Mesendoderm (in vitro differentiated cells): ENCODE measurements at regions not wholly inside any gene's neighbourhood (a gene's known extent, or its start where the extent isn't known, plus 50 kb on each side); places are given as distances from the start of the nearest gene placed in this dataset.

Experiments used
- DNase-seq: peaks from one replicate; pipeline ENCODE4 v3.0.0; 2013
- H2AK5ac ChIP-seq: 2 replicates; pipeline ENCODE4 v1.6.1; 2013; ENCODE audit warnings: low read length, inconsistent platforms
- H2BK120ac ChIP-seq: 2 replicates; pipeline ENCODE4 v1.6.1; 2013; ENCODE audit warnings: low read depth, mild to moderate bottlenecking, low read length, moderate library complexity, mixed read lengths
- H2BK15ac ChIP-seq: replicated peaks from 2 replicates; pipeline ENCODE4 v1.6.1; 2013; ENCODE audit warnings: low read depth, mild to moderate bottlenecking, moderate library complexity
- H2BK5ac ChIP-seq: 2 replicates; pipeline ENCODE4 v1.6.1; 2013; ENCODE audit warnings: low read length, inconsistent platforms
- H3K18ac ChIP-seq: 2 replicates; pipeline ENCODE4 v1.6.1; 2013; ENCODE audit warnings: mild to moderate bottlenecking, low read length, mixed read lengths
- H3K23ac ChIP-seq: one replicate; pipeline ENCODE4 v1.6.1; 2013; ENCODE audit warnings: low read length
- H3K27ac ChIP-seq: 2 replicates; pipeline ENCODE4 v1.5.1; 2013; ENCODE audit warnings: low read depth, mild to moderate bottlenecking, inconsistent platforms, low read length, moderate library complexity
- H3K27me3 ChIP-seq: 2 replicates; pipeline ENCODE4 v1.6.1; 2013; ENCODE audit warnings: low read length, control low read depth, mild to moderate bottlenecking, inconsistent platforms; ENCODE audit not compliant: insufficient read depth, poor library complexity
- H3K36me3 ChIP-seq: 2 replicates; pipeline ENCODE4 v1.6.1; 2013; ENCODE audit warnings: low read length, inconsistent platforms; ENCODE audit not compliant: control insufficient read depth, insufficient read depth
- H3K4ac ChIP-seq: one replicate; pipeline ENCODE4 v1.6.1; 2013; ENCODE audit warnings: low read depth, mild to moderate bottlenecking, low read length, moderate library complexity
- H3K4me1 ChIP-seq: 2 replicates; pipeline ENCODE4 v1.6.1; 2013; ENCODE audit warnings: low read depth, low read length, inconsistent platforms; ENCODE audit not compliant: control insufficient read depth
- H3K4me2 ChIP-seq: 2 replicates; pipeline ENCODE4 v1.6.1; 2013; ENCODE audit warnings: low read length
- H3K4me3 ChIP-seq: 2 replicates; pipeline ENCODE4 v1.5.1; 2013; ENCODE audit warnings: mild to moderate bottlenecking, low read length
- H3K56ac ChIP-seq: one replicate; pipeline ENCODE4 v1.6.1; 2013; ENCODE audit warnings: low read length
- H3K79me1 ChIP-seq: 2 replicates; pipeline ENCODE4 v1.6.1; 2013; ENCODE audit warnings: low read length, inconsistent platforms
- H3K79me2 ChIP-seq: 2 replicates; pipeline ENCODE4 v1.6.1; 2013; ENCODE audit warnings: mild to moderate bottlenecking, low read length; ENCODE audit not compliant: control insufficient read depth, insufficient read depth
- H3K9ac ChIP-seq: 2 replicates; pipeline ENCODE4 v1.6.1; 2013; ENCODE audit warnings: low read length, inconsistent platforms
- H4K5ac ChIP-seq: one replicate; pipeline ENCODE4 v1.6.1; 2013; ENCODE audit warnings: low read length
- H4K8ac ChIP-seq: one replicate; pipeline ENCODE4 v1.6.1; 2013; ENCODE audit warnings: low read depth, mild to moderate bottlenecking, control low read depth, low read length, moderate library complexity
- WGBS: extraction: QIAGEN DNeasy Blood & Tissue Kit; methylation state at CpG from one replicate; pipeline ENCODE4 v1.1.7; 2013; ENCODE audit warnings: low lambda C conversion rate, missing lambda C conversion rate; ENCODE audit not compliant: insufficient coverage; ENCODE audit errors: extremely low coverage; 5-methylcytosine and 5-hydroxymethylcytosine counted together

DNA sequence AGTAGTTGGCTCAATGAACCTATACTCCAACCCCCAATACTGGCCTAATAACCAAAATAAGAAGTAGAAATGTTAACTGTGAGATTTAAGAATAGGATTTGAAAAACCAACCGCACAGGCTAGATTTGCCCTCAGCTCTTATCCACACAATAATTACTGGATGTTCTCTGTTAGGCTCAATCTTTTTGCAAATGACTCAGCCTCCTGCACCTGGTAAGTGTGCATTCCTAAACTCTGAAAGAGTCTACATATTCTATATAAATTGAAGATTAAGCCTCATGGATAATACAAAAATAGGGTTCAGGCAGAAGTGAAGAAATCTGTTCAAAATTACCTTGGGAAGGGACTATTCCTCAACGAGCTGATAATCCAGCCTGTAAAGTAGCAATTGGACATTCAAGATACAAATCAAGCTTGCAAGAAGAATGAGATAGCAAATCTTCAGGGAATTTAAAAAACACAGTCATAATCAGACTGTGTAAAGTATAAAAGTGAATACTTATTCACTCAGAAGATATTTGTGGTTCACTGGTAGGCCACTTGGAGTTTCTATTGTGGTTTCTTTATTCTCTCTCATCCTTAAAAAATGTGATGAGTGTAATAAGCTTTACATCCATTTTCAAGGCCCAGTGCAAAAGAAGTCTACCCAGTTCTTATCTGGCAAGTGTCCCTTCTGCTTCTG, 931.9 kb upstream of the SOX9 start:
- H2BK5ac ChIP-seq: no peak overlapping the region
- H3K4me3 ChIP-seq: no peak overlapping the region
- H2AK5ac ChIP-seq: no peak overlapping the region
- no peak overlapping the region for H4K8ac ChIP-seq
- no peak overlapping the region for H3K27ac ChIP-seq
- no peak overlapping the region for H2BK15ac ChIP-seq
- H3K18ac ChIP-seq: no peak overlapping the region
- WGBS: no CpG with 5 or more reads among the region's 2 CpGs
- no peak overlapping the region for H3K4me2 ChIP-seq
- no peak overlapping the region for H4K5ac ChIP-seq
- H3K79me1 ChIP-seq: no peaks in the 10 kb centered on the region
- H2BK120ac ChIP-seq: no peak overlapping the region
- H3K4me1 ChIP-seq: no peaks in the 10 kb centered on the region
- no peak overlapping the region for H3K4ac ChIP-seq
- H3K27me3 ChIP-seq: no peaks in the 10 kb centered on the region
- no peak overlapping the region for H3K56ac ChIP-seq
- no peaks in the 10 kb centered on the region for H3K79me2 ChIP-seq
- H3K23ac ChIP-seq: no peak overlapping the region
- no peak for DNase-seq
- no peak overlapping the region for H3K9ac ChIP-seq
- H3K36me3 ChIP-seq: no peaks in the 10 kb centered on the region

DNA sequence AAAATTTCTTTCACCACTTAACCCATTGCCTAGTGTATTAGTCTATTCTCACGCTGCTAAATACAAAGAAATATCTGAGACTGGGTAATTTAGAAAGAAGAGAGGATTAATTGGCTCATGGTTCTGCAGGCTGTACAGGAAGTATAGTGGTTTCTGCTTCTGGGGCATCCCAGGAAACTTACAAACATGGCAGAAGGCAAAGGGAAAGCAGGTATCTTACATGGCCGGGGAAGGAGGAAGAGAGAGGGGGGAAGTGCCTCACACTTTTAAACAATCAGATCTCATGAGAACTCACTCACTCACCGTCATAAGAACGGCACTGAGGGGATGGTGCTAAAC, 931.4 kb upstream of the SOX9 start:
- DNase-seq: no peak
- no peak overlapping the region for H3K23ac ChIP-seq
- H3K18ac ChIP-seq: no peak overlapping the region
- H2BK15ac ChIP-seq: no peak overlapping the region
- H3K4me2 ChIP-seq: no peak overlapping the region
- no peak overlapping the region for H3K4ac ChIP-seq
- no peaks in the 10 kb centered on the region for H3K79me2 ChIP-seq
- H3K56ac ChIP-seq: no peak overlapping the region
- H2BK120ac ChIP-seq: no peak overlapping the region
- no peaks in the 10 kb centered on the region for H3K79me1 ChIP-seq
- no peak overlapping the region for H2BK5ac ChIP-seq
- no peak overlapping the region for H3K4me3 ChIP-seq
- H3K27ac ChIP-seq: no peak overlapping the region
- no peak overlapping the region for H2AK5ac ChIP-seq
- no peaks in the 10 kb centered on the region for H3K36me3 ChIP-seq
- no peak overlapping the region for H4K8ac ChIP-seq
- no peak overlapping the region for H3K9ac ChIP-seq
- H4K5ac ChIP-seq: no peak overlapping the region
- no CpG with 5 or more reads among the region's 4 CpGs for WGBS
- no peaks in the 10 kb centered on the region for H3K27me3 ChIP-seq
- H3K4me1 ChIP-seq: no peaks in the 10 kb centered on the region

DNA sequence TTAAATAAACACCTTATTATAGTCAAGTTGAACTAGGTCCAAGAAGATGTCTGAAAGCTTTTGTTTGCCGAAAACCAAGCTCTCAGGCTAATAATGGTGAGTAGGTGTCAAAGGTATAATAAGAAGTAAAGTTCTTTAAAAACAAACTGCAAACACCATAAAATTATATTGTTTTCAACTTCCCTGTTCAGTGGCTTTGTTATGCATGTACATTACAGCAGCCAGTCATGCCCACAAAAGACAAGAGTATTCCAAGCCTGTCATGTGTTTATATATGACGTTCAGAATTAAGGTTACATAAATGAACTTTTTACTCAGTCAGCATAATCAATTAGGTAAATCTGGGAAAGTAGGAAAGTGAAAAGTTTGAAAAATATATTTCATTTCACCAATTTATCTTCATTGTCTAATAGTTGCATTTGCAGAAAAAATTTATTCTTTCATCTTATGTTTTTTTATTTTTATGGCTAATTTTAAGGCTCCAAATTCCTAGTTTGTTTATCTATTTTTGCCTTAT, 928.7 kb upstream of the SOX9 start:
- Histone ChIP-seq H2BK15ac (no peak overlapping the region), H3K79me2 (no peaks in the 10 kb centered on the region), H3K27me3 (no peaks in the 10 kb centered on the region), H3K79me1 (no peaks in the 10 kb centered on the region), H3K56ac (no peak overlapping the region), H3K4me1 (no peaks in the 10 kb centered on the region), H3K36me3 (no peaks in the 10 kb centered on the region), H3K4me2 (no peak overlapping the region), H3K4ac (no peak overlapping the region), H4K5ac (no peak overlapping the region), H2BK5ac (no peak overlapping the region), H3K4me3 (no peak overlapping the region), H3K9ac (no peak overlapping the region), H3K18ac (no peak overlapping the region), H4K8ac (no peak overlapping the region), H3K23ac (no peak overlapping the region), H2BK120ac (no peak overlapping the region), H3K27ac (no peak overlapping the region), H2AK5ac (no peak overlapping the region)
- DNase-seq: no peak
- WGBS: no CpG with 5 or more reads among the region's 2 CpGs

DNA sequence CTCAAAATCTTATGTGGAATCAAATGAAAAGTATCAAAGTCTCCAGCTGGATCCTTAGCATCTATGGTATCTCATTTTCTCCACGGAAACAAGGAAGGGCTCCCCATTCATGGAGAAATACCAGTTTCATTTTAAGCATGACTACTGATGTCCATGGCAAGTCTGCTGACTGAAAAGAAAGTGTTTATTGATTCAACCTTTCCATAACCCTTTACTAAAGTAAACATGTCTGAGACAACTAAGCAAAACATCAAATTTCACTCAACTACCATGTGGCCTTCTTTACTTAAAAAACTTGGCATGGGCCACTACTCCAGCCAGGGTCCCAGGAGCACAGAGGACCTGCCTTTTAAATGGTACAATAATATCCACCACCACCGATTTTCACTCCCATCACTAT, 928.0 kb upstream of the SOX9 start:
- H2BK120ac ChIP-seq: no peak overlapping the region
- H3K27ac ChIP-seq: no peak overlapping the region
- H2BK15ac ChIP-seq: no peak overlapping the region
- H3K18ac ChIP-seq: no peak overlapping the region
- DNase-seq: no peak
- H3K4ac ChIP-seq: no peak overlapping the region
- H3K4me1 ChIP-seq: no peaks in the 10 kb centered on the region
- no peaks in the 10 kb centered on the region for H3K79me2 ChIP-seq
- no peaks in the 10 kb centered on the region for H3K36me3 ChIP-seq
- H3K9ac ChIP-seq: no peak overlapping the region
- no peak overlapping the region for H2AK5ac ChIP-seq
- H3K56ac ChIP-seq: no peak overlapping the region
- H3K23ac ChIP-seq: no peak overlapping the region
- no peak overlapping the region for H4K8ac ChIP-seq
- H3K4me2 ChIP-seq: no peak overlapping the region
- no CpG with 5 or more reads among the region's 2 CpGs for WGBS
- H3K27me3 ChIP-seq: no peaks in the 10 kb centered on the region
- no peak overlapping the region for H3K4me3 ChIP-seq
- H3K79me1 ChIP-seq: no peaks in the 10 kb centered on the region
- H4K5ac ChIP-seq: no peak overlapping the region
- no peak overlapping the region for H2BK5ac ChIP-seq

DNA sequence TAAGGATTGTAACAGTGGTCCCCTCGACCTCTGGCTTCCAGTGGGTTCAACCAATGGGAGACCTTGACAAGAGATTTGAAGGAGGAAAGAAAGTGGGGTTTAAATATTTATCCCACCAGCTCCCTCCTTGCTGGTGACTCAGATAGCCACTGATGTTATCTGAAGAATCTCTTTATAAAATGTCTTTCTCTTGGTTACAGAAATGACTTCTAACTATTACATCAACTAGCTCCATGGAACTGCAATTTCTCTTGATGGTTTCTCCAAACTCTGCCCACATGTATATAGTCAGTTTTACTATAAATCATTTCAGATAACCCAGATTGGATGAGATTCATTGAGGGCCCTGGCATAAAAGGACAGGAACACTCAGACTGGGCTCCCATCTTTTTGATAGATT, 920.2 kb upstream of the SOX9 start:
- no CpG with 5 or more reads among the region's 1 CpG for WGBS
- Histone ChIP-seq H3K36me3 (no peaks in the 10 kb centered on the region), H2BK5ac (no peak overlapping the region), H3K56ac (no peak overlapping the region), H4K8ac (no peak overlapping the region), H3K27me3 (no peaks in the 10 kb centered on the region), H3K27ac (no peak overlapping the region), H3K9ac (no peak overlapping the region), H3K18ac (no peak overlapping the region), H4K5ac (no peak overlapping the region), H3K4me3 (no peak overlapping the region), H3K4me2 (no peak overlapping the region), H2BK15ac (no peak overlapping the region), H3K79me1 (no peaks in the 10 kb centered on the region), H3K4me1 (no peaks in the 10 kb centered on the region), H3K23ac (no peak overlapping the region), H3K79me2 (no peaks in the 10 kb centered on the region), H3K4ac (no peak overlapping the region), H2AK5ac (no peak overlapping the region), H2BK120ac (no peak overlapping the region)
- DNase-seq: no peak

DNA sequence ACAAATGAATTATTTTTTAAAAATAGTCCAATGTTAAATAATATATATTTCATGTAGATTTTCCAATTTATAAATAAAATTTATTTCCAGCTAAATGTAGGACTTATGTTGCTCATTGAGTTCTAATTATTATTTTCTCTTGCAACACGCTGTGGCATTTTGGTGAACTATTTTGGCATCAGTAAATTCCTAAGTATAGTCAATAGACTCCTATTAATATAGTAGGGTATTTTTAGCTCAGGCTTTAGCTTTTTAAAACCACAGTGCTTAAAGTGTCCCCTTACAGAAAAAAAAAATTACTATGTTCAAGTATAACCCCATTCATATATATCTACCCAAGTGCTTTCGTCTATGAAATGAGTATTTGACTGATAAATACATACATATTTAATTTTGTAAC, 919.2 kb upstream of the SOX9 start:
- Histone ChIP-seq H3K4me3 (no peak overlapping the region), H3K23ac (no peak overlapping the region), H2AK5ac (no peak overlapping the region), H2BK120ac (no peak overlapping the region), H3K56ac (no peak overlapping the region), H3K36me3 (no peaks in the 10 kb centered on the region), H3K18ac (no peak overlapping the region), H3K27me3 (no peaks in the 10 kb centered on the region), H3K9ac (no peak overlapping the region), H2BK5ac (no peak overlapping the region), H3K4ac (no peak overlapping the region), H2BK15ac (no peak overlapping the region), H4K5ac (no peak overlapping the region), H3K79me2 (no peaks in the 10 kb centered on the region), H3K27ac (no peak overlapping the region), H3K4me1 (no peaks in the 10 kb centered on the region), H3K4me2 (no peak overlapping the region), H4K8ac (no peak overlapping the region), H3K79me1 (no peaks in the 10 kb centered on the region)
- DNase-seq: no peak
- no CpG with 5 or more reads among the region's 2 CpGs for WGBS
